Hepatocyte (in vitro differentiated cells): ENCODE measurements at regions not wholly inside any gene's neighbourhood (a gene's known extent, or its start where the extent isn't known, plus 50 kb on each side); places are given as distances from the start of the nearest gene placed in this dataset.
A peak's percentile ranks its signal among the peaks of the same experiment; 100 is the strongest.

Source experiments
- DNase-seq: peaks from one replicate; pipeline ENCODE4 v3.0.0-alpha.2; 2016; ENCODE audit warnings: low spot score
- H2AFZ ChIP-seq: fragments of 200-600 bp; sonication (generic); 2 replicates; pipeline ENCODE4 v1.6.0; 2016; ENCODE audit warnings: antibody characterized with exemption, mild to moderate bottlenecking
- H3K27ac ChIP-seq: fragments of 200-600 bp; sonication (generic); 2 replicates; pipeline ENCODE4 v1.5.1; 2016; ENCODE audit warnings: mild to moderate bottlenecking
- H3K27me3 ChIP-seq: fragments of 200-600 bp; sonication (generic); 2 replicates; pipeline ENCODE4 v1.6.1; 2016
- H3K36me3 ChIP-seq: fragments of 200-600 bp; sonication (generic); replicated peaks from 2 replicates; pipeline ENCODE4 v1.5.1; 2016; ENCODE audit warnings: low read depth; ENCODE audit not compliant: insufficient read depth
- H3K4me1 ChIP-seq: fragments of 200-600 bp; sonication (generic); 2 replicates; pipeline ENCODE4 v1.5.1; 2016; ENCODE audit warnings: mild to moderate bottlenecking, moderate library complexity; ENCODE audit not compliant: insufficient read depth
- H3K4me2 ChIP-seq: fragments of 200-600 bp; sonication (generic); 2 replicates; pipeline ENCODE4 v1.6.0; 2016
- H3K4me3 ChIP-seq: fragments of 200-600 bp; sonication (generic); 2 replicates; pipeline ENCODE4 v1.5.1; 2016; ENCODE audit warnings: mild to moderate bottlenecking
- H3K79me2 ChIP-seq: fragments of 200-600 bp; sonication (generic); 2 replicates; pipeline ENCODE4 v1.6.0; 2017; ENCODE audit warnings: mild to moderate bottlenecking
- H3K9me2 ChIP-seq: fragments of 200-600 bp; sonication (generic); replicated peaks from 2 replicates; pipeline ENCODE4 v1.6.0; 2017; ENCODE audit warnings: mild to moderate bottlenecking; ENCODE audit not compliant: insufficient read depth
- H3K9me3 ChIP-seq: fragments of 200-600 bp; sonication (generic); 2 replicates; pipeline ENCODE4 v1.5.1; 2016; ENCODE audit warnings: low read depth, mild to moderate bottlenecking
- H4K20me1 ChIP-seq: fragments of 200-600 bp; sonication (generic); 2 replicates; pipeline ENCODE4 v1.6.0; 2016; ENCODE audit warnings: mild to moderate bottlenecking; ENCODE audit not compliant: insufficient read depth, poor library complexity, severe bottlenecking
- CTCF ChIP-seq: fragments of 200-600 bp; sonication (generic); IDR thresholded peaks from 2 replicates; pipeline ENCODE4 v1.5.1; 2016; ENCODE audit warnings: antibody characterized with exemption, mild to moderate bottlenecking; ENCODE audit not compliant: poor library complexity
- EZH2 ChIP-seq: fragments of 200-600 bp; sonication (generic); IDR thresholded peaks from 2 replicates; pipeline ENCODE4 v1.6.1; 2016; ENCODE audit warnings: antibody characterized with exemption, mild to moderate bottlenecking, borderline replicate concordance
- EZH2phosphoT487 ChIP-seq: fragments of 200-600 bp; sonication (generic); IDR thresholded peaks from one replicate; pipeline ENCODE4 v1.6.1; 2018; ENCODE audit warnings: antibody characterized with exemption, mild to moderate bottlenecking, low read depth, moderate library complexity; ENCODE audit not compliant: unreplicated experiment, severe bottlenecking
- whole genome bisulfite sequencing: methylation state at CpG from one replicate; pipeline ENCODE4 v1.1.6; 2016; ENCODE audit warnings: low lambda C conversion rate; ENCODE audit errors: missing lambda C conversion rate; 5-methylcytosine and 5-hydroxymethylcytosine counted together

DNA sequence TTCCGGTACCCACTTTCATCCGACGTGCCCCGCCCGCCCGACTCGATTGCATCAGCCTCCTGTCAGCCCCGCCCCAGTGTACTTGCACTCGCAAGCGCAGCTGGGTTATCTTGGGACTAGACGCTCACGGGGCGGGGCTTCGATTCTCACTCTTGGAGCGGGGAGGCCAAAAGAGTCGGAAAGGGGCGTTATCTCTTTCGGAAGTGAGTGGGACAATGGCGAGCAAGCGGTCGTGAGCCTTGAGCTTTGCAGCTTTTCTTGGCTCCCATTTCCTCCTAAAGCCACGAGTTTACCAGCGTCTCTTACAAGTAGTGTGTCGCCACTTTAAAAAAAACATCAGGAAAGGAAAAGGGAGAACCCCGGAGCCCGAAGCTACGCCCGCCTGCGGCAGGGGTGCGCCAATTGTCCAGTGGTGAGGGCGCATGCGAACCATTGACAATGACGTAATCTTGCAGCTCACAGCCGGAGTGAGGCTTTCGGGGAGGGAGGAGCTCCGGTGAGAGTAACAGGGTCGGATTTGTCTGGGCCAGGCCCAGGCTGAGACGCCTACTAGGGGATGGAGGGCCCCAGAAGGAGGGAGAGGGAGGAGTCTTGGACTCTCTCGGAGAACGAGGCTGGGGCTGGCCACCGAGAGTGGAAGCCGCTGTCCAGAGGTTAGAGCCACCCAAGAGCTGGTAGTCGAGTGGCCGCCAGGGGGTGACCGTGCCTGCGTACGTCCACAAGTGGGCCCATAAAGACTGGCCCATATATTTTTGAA lies 109.5 kb downstream of the GNL3L start:
- H4K20me1 ChIP-seq = no peaks in the 10 kb centered on the region
- H3K79me2 ChIP-seq = no peaks in the 10 kb centered on the region
- H3K27ac ChIP-seq = peak overlapping the region; percentile 97
- H3K27me3 ChIP-seq = no peaks in the 10 kb centered on the region
- 50% methylated on average over 47 of the region's 47 CpGs for WGBS
- TF ChIP-seq CTCF (peak; percentile 64), EZH2 (no peak)
- no peaks in the 10 kb centered on the region for H3K36me3 ChIP-seq
- no peak overlapping the region for H3K4me3 ChIP-seq
- no peaks in the 10 kb centered on the region for H3K9me2 ChIP-seq
- H3K4me1 ChIP-seq = peaks cover 7% of the 10 kb centered on the region
- H2AFZ ChIP-seq = no peak overlapping the region
- peak overlapping the region; percentile 67 for H3K4me2 ChIP-seq
- H3K9me3 ChIP-seq = no peaks in the 10 kb centered on the region
- DNase-seq = peak; percentile 95

- Histone ChIP-seq H3K79me2 (no peaks in the 10 kb centered on the region), H3K9me3 (no peaks in the 10 kb centered on the region), H2AFZ (peak overlapping the region; percentile 25), H3K27me3 (no peaks in the 10 kb centered on the region), H3K4me1 (peaks cover 7% of the 10 kb centered on the region), H3K27ac (peak overlapping the region; percentile 97), H3K36me3 (no peaks in the 10 kb centered on the region), H3K9me2 (no peaks in the 10 kb centered on the region), H3K4me2 (peak overlapping the region; percentile 67), H4K20me1 (no peaks in the 10 kb centered on the region), H3K4me3 (no peak overlapping the region)
- DNase-seq = no peak
- 68% methylated on average over 6 of the region's 6 CpGs for WGBS
- TF ChIP-seq EZH2 (no peak), EZH2phosphoT487 (no peak), CTCF (no peak)
Measured at GRCh38 chrX:54640103-54640690, 110.2 kb downstream of the GNL3L start.

DNA sequence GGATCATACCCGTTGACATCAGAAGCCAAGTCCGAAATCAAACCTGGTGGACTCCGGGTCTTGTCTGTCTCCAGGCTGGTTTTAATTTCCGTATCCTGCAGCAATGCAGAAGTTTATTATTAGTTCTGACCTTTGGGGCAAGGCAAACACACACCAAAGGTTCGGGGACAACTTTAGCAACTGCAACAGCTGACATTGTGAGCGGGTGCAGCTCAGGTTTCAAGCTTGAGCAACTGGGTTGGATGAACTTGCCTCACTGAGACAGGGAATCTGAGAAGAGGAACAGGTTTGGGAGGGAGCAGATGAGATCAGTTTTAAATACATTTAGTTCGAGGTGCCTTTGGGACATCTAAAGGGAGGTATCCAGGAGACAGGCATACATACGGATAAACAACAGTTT lies 110.7 kb downstream of the GNL3L start:
- Histone ChIP-seq H3K9me3 (no peaks in the 10 kb centered on the region), H3K4me3 (no peak overlapping the region), H3K9me2 (no peaks in the 10 kb centered on the region), H3K4me1 (peaks cover 7% of the 10 kb centered on the region), H3K27me3 (no peaks in the 10 kb centered on the region), H2AFZ (peak overlapping the region; percentile 25), H3K27ac (peak overlapping the region; percentile 97), H3K79me2 (no peaks in the 10 kb centered on the region), H3K36me3 (no peaks in the 10 kb centered on the region), H3K4me2 (peak overlapping the region; percentile 67), H4K20me1 (no peaks in the 10 kb centered on the region)
- peak; percentile 14 for DNase-seq
- no peak for TF ChIP-seq CTCF
- TF ChIP-seq EZH2phosphoT487 = no peak
- no peak for TF ChIP-seq EZH2
- WGBS = 54% methylated on average over 8 of the region's 8 CpGs
